DMS153 (cell line): ENCODE measurements at regions not wholly inside any gene's neighbourhood (a gene's known extent, or its start where the extent isn't known, plus 50 kb on each side); places are given as distances from the start of the nearest gene placed in this dataset.
"Not testable (repeated sequence)": the region's sequence is repeated elsewhere in the genome, so short reads cannot be mapped to it uniquely, and the experiment has no call there.

Source experiments
- DNase-seq: peaks from one replicate; lab custom pipeline; 2025; lab: John Stamatoyannopoulos, UW

- not testable (repeated sequence) for DNase-seq
Observed at GRCh38 chr22:22756551-22757201, 112.3 kb downstream of the GGTLC2 start.

GRCh38 chr22:22758101-22758807 lies 113.8 kb downstream of the GGTLC2 start:
- DNase-seq: not testable (repeated sequence)

GRCh38 chr22:22759371-22759770 lies 115.0 kb downstream of the GGTLC2 start:
- no peak for DNase-seq

- no peak for DNase-seq
Observed at GRCh38 chr22:22759889-22760546, 115.6 kb downstream of the GGTLC2 start.

GRCh38 chr22:22761606-22761962 lies 117.2 kb downstream of the GGTLC2 start:
- no peak for DNase-seq

- DNase-seq: no peak
Observed at GRCh38 chr22:22761963-22762772, 117.8 kb downstream of the GGTLC2 start.

GRCh38 chr22:22763512-22763911 lies 119.1 kb downstream of the GGTLC2 start:
- no peak for DNase-seq

GRCh38 chr22:22764085-22764484 lies 119.7 kb downstream of the GGTLC2 start:
- no peak for DNase-seq

GRCh38 chr22:22767876-22768602 lies 119.6 kb upstream of the IGLL5 start:
- DNase-seq: no peak

- DNase-seq: no peak
Observed at GRCh38 chr22:22768885-22769284, 118.7 kb upstream of the IGLL5 start.

GRCh38 chr22:22769434-22770279 lies 118.0 kb upstream of the IGLL5 start:
- DNase-seq: no peak

- peak; percentile 20 for DNase-seq
Observed at GRCh38 chr22:22770280-22770871, 117.2 kb upstream of the IGLL5 start.

GRCh38 chr22:22770881-22771280 lies 116.7 kb upstream of the IGLL5 start:
- DNase-seq: no peak

GRCh38 chr22:22771696-22772377 lies 115.8 kb upstream of the IGLL5 start:
- DNase-seq: no peak

GRCh38 chr22:22772396-22772795 lies 115.2 kb upstream of the IGLL5 start:
- DNase-seq: no peak

GRCh38 chr22:22772883-22773282 lies 114.7 kb upstream of the IGLL5 start:
- DNase-seq: no peak

GRCh38 chr22:22773427-22773826 lies 114.2 kb upstream of the IGLL5 start:
- DNase-seq: no peak

GRCh38 chr22:22773979-22774604 lies 113.5 kb upstream of the IGLL5 start:
- DNase-seq: no peak

- DNase-seq: not testable (repeated sequence)
Observed at GRCh38 chr22:22774762-22775161, 112.9 kb upstream of the IGLL5 start.
